ENCODE measurements at regions not wholly inside any gene's neighbourhood (a gene's known extent, or its start where the extent isn't known, plus 50 kb on each side); places are given as distances from the start of the nearest gene placed in this dataset.

DNA sequence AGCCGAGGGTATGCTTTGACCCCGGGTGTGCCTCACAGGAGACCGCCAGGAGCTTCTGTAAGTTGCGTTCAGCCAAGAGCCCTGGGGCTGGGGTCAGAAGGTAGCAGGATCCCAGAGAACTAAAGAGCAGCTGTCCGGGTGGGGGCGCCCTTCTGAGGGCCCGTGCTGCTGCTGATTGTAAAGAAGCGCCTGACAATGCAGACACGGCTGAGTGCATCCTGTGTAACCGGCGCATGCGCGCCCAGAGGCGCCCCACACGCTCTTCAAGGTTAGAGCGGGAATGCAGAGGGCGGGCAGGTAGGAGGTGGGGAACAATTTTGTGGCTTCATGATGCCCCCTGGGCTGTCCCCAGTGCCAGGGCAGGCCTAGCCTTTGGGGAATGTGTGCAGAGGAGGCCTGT is 210.2 kb upstream of the CTBP2 start:
- TF ChIP-seq, protein P1, sequence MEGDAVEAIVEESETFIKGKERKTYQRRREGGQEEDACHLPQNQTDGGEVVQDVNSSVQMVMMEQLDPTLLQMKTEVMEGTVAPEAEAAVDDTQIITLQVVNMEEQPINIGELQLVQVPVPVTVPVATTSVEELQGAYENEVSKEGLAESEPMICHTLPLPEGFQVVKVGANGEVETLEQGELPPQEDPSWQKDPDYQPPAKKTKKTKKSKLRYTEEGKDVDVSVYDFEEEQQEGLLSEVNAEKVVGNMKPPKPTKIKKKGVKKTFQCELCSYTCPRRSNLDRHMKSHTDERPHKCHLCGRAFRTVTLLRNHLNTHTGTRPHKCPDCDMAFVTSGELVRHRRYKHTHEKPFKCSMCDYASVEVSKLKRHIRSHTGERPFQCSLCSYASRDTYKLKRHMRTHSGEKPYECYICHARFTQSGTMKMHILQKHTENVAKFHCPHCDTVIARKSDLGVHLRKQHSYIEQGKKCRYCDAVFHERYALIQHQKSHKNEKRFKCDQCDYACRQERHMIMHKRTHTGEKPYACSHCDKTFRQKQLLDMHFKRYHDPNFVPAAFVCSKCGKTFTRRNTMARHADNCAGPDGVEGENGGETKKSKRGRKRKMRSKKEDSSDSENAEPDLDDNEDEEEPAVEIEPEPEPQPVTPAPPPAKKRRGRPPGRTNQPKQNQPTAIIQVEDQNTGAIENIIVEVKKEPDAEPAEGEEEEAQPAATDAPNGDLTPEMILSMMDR (conservative IDR thresholded peaks at IDR 0.05), result peak; percentile 8
- no peak for TF ChIP-seq ZFX (IDR thresholded peaks at IDR 0.05)
